ENCODE measurements at regions not wholly inside any gene's neighbourhood (a gene's known extent, or its start where the extent isn't known, plus 50 kb on each side); places are given as distances from the start of the nearest gene placed in this dataset.
"Not testable (repeated sequence)": the region's sequence is repeated elsewhere in the genome, so short reads cannot be mapped to it uniquely, and the experiment has no call there.

- intact Hi-C loops (cut with micrococcal nuclease): no loop called here
- H3K36me3 Mint-ChIP-seq (ENCODE audit: low read depth): no peaks in the 10 kb centered on the region
- peaks cover 7% of the 10 kb centered on the region for H3K9me3 Mint-ChIP-seq
Observed at GRCh38 chr18:30683836-30684235, 358.7 kb downstream of the DSC3 start.

GRCh38 chr18:30682672-30683071 lies 359.9 kb downstream of the DSC3 start:
- H3K27me3 Mint-ChIP-seq (ENCODE audit: insufficient read depth): no peaks in the 10 kb centered on the region
- H3K9me3 Mint-ChIP-seq: peaks cover 7% of the 10 kb centered on the region
- intact Hi-C loops (cut with micrococcal nuclease): no loop called here
- H3K36me3 Mint-ChIP-seq (ENCODE audit: low read depth): no peaks in the 10 kb centered on the region
- H3K4me1 Mint-ChIP-seq (ENCODE audit: low read depth): no peaks in the 10 kb centered on the region
- H3K4me3 Mint-ChIP-seq: no peak overlapping the region
- no peak overlapping the region for H3K27ac Mint-ChIP-seq
- no peak for DNase-seq (ENCODE audit: low spot score)

More at GRCh38 chr18:30683836-30684235, 358.7 kb downstream of the DSC3 start:
- Mint-ChIP-seq H3K4me1 (ENCODE audit: low read depth) (no peaks in the 10 kb centered on the region), H3K27ac (no peak overlapping the region), H3K4me3 (no peak overlapping the region), H3K27me3 (ENCODE audit: insufficient read depth) (no peaks in the 10 kb centered on the region)
- DNase-seq (ENCODE audit: low spot score): no peak

DNA sequence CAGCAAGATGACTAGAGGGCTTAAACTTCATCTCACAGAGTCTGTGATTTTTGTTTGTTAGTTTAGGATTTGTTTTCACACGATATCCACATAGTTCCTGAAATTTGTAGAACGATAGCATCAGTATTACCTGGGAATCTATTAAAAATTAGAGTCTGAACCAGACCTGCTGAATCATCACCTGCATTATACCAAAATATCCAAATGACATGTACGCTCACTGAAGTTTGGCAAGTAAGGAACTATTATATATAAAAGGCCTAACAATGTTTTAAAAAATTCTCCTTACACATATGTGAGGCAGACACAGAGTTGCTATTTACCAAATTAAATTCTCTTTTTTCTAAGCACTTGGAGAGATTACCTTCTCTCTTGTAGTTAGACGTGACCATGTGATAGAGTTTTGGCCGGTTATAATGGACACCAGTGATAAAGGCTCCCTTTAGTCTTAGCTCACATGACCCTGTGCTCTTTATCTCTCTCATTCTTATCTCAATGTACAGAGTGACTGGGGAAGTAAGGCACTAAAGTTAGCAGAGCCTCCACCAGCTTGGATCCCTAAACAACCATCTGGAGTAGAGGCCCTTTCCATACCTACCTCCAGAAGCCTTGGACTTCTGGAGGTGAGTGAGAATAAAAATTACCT lies 363.1 kb downstream of the DSC3 start:
- DNase-seq (ENCODE audit: low spot score): no peak
- H3K36me3 Mint-ChIP-seq (ENCODE audit: low read depth): no peaks in the 10 kb centered on the region
- H3K9me3 Mint-ChIP-seq: no peaks in the 10 kb centered on the region
- no peaks in the 10 kb centered on the region for H3K4me1 Mint-ChIP-seq (ENCODE audit: low read depth)
- intact Hi-C loops (cut with micrococcal nuclease): no loop called here
- no peak overlapping the region for H3K27ac Mint-ChIP-seq
- H3K4me3 Mint-ChIP-seq: no peak overlapping the region
- H3K27me3 Mint-ChIP-seq (ENCODE audit: insufficient read depth): no peaks in the 10 kb centered on the region

GRCh38 chr18:30677813-30678212 lies 364.7 kb downstream of the DSC3 start:
- intact Hi-C loops (cut with micrococcal nuclease); H3K4me3 Mint-ChIP-seq; H3K9me3 Mint-ChIP-seq; H3K27me3 Mint-ChIP-seq (ENCODE audit: insufficient read depth); H3K4me1 Mint-ChIP-seq (ENCODE audit: low read depth); H3K27ac Mint-ChIP-seq; DNase-seq (ENCODE audit: low spot score); H3K36me3 Mint-ChIP-seq (ENCODE audit: low read depth): not testable (repeated sequence)

DNA sequence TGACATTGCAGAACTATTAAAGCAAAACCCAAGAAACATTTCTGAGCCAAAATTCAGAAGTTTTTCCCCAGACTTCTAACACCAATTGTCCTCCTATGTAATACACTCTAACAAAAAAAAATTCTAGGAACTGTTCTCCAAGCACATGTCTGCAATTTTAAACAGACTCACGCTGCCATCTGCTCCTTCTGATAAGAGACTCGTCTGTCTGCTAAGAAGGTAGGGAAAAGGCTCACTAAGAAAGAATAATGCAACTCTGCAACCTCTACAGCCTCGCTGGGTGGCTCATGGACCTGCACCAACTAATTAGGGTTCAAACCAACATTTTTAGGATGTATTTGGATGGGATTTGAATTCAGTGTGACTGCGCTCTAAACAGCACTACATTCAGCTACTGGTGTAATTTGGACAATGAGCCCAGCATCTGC lies 366.5 kb downstream of the DSC3 start:
- no peaks in the 10 kb centered on the region for H3K4me1 Mint-ChIP-seq (ENCODE audit: low read depth)
- no peaks in the 10 kb centered on the region for H3K36me3 Mint-ChIP-seq (ENCODE audit: low read depth)
- no peak overlapping the region for H3K4me3 Mint-ChIP-seq
- H3K27me3 Mint-ChIP-seq (ENCODE audit: insufficient read depth): no peaks in the 10 kb centered on the region
- H3K9me3 Mint-ChIP-seq: no peaks in the 10 kb centered on the region
- intact Hi-C loops (cut with micrococcal nuclease): no loop called here
- H3K27ac Mint-ChIP-seq: no peak overlapping the region
- no peak for DNase-seq (ENCODE audit: low spot score)

DNA sequence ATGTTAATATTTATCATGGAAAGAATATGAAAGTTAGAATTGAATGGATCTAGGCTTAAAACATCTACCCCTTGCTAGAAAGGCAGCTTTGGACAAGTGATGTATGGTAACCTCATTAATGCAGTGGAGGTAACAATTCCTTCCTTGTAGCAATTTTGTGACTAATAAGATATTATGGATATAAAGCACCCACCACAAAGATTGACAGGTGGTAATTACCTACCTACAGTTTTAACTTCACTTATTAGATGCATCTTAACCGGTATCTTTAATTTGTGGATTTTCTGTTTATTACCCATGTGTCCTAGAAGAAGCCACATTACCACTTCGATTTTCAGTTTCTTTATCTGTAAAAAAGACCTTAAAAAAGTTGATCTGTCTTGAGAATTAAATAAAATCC lies 367.0 kb downstream of the DSC3 start:
- Mint-ChIP-seq H3K4me1 (ENCODE audit: low read depth) (no peaks in the 10 kb centered on the region), H3K9me3 (no peaks in the 10 kb centered on the region)

GRCh38 chr18:30675072-30675471 lies 367.5 kb downstream of the DSC3 start:
- Mint-ChIP-seq H3K4me3 (no peak overlapping the region), H3K36me3 (ENCODE audit: low read depth) (no peaks in the 10 kb centered on the region)

More for the DNA sequence above, 367.0 kb downstream of the DSC3 start:
- no peak overlapping the region for H3K4me3 Mint-ChIP-seq
- H3K36me3 Mint-ChIP-seq (ENCODE audit: low read depth): no peaks in the 10 kb centered on the region
- no peak for DNase-seq (ENCODE audit: low spot score)
- intact Hi-C loops (cut with micrococcal nuclease): no loop called here
- no peaks in the 10 kb centered on the region for H3K27me3 Mint-ChIP-seq (ENCODE audit: insufficient read depth)
- H3K27ac Mint-ChIP-seq: no peak overlapping the region

DNA sequence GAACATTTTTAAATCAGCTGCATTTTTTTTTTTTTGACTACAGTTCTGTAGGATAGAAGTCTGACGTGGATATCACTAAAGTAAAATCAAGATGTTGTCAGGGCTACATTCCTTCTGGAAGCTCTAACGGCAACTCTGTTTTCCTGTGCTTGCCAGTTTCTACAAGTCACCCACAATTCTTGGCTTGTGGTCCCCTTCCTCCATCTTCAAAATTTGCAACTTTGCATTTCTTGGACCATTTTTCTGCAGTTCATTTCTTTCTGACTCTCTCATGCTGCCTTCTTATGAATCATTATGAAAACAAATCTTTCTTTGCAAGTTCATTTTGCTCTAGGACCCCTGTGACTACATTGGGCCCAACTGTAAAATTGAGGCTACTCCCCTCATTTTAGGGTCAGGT lies 367.9 kb downstream of the DSC3 start:
- no peaks in the 10 kb centered on the region for H3K36me3 Mint-ChIP-seq (ENCODE audit: low read depth)
- H3K27me3 Mint-ChIP-seq (ENCODE audit: insufficient read depth): no peaks in the 10 kb centered on the region
- no peak overlapping the region for H3K27ac Mint-ChIP-seq
- no peak for DNase-seq (ENCODE audit: low spot score)
- H3K9me3 Mint-ChIP-seq: no peaks in the 10 kb centered on the region
- no peak overlapping the region for H3K4me3 Mint-ChIP-seq
- no peaks in the 10 kb centered on the region for H3K4me1 Mint-ChIP-seq (ENCODE audit: low read depth)
- intact Hi-C loops (cut with micrococcal nuclease): no loop called here

More at GRCh38 chr18:30675072-30675471, 367.5 kb downstream of the DSC3 start:
- intact Hi-C loops (cut with micrococcal nuclease): no loop called here
- DNase-seq (ENCODE audit: low spot score): no peak
- Mint-ChIP-seq H3K4me1 (ENCODE audit: low read depth) (no peaks in the 10 kb centered on the region), H3K27me3 (ENCODE audit: insufficient read depth) (no peaks in the 10 kb centered on the region), H3K27ac (no peak overlapping the region), H3K9me3 (no peaks in the 10 kb centered on the region)

- H3K4me1 Mint-ChIP-seq (ENCODE audit: low read depth); intact Hi-C loops (cut with micrococcal nuclease); H3K4me3 Mint-ChIP-seq; H3K27me3 Mint-ChIP-seq (ENCODE audit: insufficient read depth); H3K9me3 Mint-ChIP-seq; H3K27ac Mint-ChIP-seq; DNase-seq (ENCODE audit: low spot score); H3K36me3 Mint-ChIP-seq (ENCODE audit: low read depth): not testable (repeated sequence)
Observed at GRCh38 chr18:30672439-30672838, 370.1 kb downstream of the DSC3 start.

DNA sequence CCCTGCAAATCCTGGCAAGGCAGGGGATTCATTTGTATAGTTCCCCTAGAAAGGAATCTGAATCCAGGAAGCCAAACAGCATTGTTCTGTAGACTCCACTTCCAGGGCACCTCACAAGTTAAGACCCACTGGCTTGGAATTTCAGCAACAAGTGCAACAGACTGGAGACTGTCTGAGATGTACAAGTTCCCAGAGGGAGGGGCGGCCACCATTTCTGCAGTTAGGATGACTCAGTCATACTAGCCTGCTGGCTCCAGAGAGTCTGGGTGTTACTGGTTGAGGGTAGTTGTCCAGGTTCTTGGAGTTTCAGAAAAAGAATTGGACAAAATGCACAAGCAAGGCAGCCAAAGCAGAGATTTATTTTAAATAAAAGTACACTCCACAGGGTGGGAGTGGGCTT lies 384.2 kb downstream of the DSC3 start:
- Mint-ChIP-seq H3K4me1 (ENCODE audit: low read depth) (no peaks in the 10 kb centered on the region), H3K27ac (no peak overlapping the region), H3K36me3 (ENCODE audit: low read depth) (no peaks in the 10 kb centered on the region), H3K27me3 (ENCODE audit: insufficient read depth) (no peaks in the 10 kb centered on the region), H3K4me3 (no peak overlapping the region), H3K9me3 (peaks cover 10% of the 10 kb centered on the region)
- DNase-seq (ENCODE audit: low spot score): no peak
- intact Hi-C loops (cut with micrococcal nuclease): no loop called here

DNA sequence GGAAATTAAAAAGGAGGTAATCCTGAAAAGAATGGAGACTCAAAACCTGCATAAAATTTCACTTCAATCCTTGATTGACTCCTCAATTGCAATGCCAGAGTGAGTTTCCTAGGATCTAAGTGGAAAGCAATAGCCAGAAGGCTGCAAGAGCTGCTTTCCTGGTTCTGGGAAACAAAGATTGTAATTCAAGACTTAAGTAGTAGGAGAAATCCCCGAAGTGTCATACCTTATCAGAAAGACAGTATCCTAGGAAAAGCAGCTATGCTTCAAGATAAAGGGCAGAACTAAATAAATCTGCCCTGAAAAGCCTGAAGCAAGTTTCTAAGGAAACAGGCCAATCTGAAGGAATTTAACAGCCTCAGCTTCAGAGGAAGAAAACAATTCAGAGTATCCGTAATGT lies 390.2 kb downstream of the DSC3 start:
- Mint-ChIP-seq H3K27me3 (ENCODE audit: insufficient read depth) (no peaks in the 10 kb centered on the region), H3K27ac (no peak overlapping the region), H3K4me1 (ENCODE audit: low read depth) (no peaks in the 10 kb centered on the region), H3K36me3 (ENCODE audit: low read depth) (no peaks in the 10 kb centered on the region), H3K4me3 (no peak overlapping the region), H3K9me3 (no peaks in the 10 kb centered on the region)
- intact Hi-C loops (cut with micrococcal nuclease): no loop called here
- no peak for DNase-seq (ENCODE audit: low spot score)

- DNase-seq (ENCODE audit: low spot score): no peak
- Mint-ChIP-seq H3K36me3 (ENCODE audit: low read depth) (no peaks in the 10 kb centered on the region), H3K27me3 (ENCODE audit: insufficient read depth) (no peaks in the 10 kb centered on the region), H3K4me3 (no peak overlapping the region), H3K9me3 (no peaks in the 10 kb centered on the region), H3K4me1 (ENCODE audit: low read depth) (no peaks in the 10 kb centered on the region), H3K27ac (no peak overlapping the region)
- intact Hi-C loops (cut with micrococcal nuclease): no loop called here
Observed at GRCh38 chr18:30650499-30650898, 392.0 kb downstream of the DSC3 start.

- Mint-ChIP-seq H3K4me3 (no peak overlapping the region), H3K4me1 (ENCODE audit: low read depth) (no peaks in the 10 kb centered on the region), H3K27me3 (ENCODE audit: insufficient read depth) (no peaks in the 10 kb centered on the region), H3K27ac (no peak overlapping the region), H3K36me3 (ENCODE audit: low read depth) (no peaks in the 10 kb centered on the region), H3K9me3 (no peaks in the 10 kb centered on the region)
- intact Hi-C loops (cut with micrococcal nuclease): no loop called here
- DNase-seq (ENCODE audit: low spot score): no peak
Observed at GRCh38 chr18:30644158-30644557, 398.4 kb downstream of the DSC3 start.

GRCh38 chr18:30639361-30639760 lies 403.2 kb downstream of the DSC3 start:
- Mint-ChIP-seq H3K4me1 (ENCODE audit: low read depth) (no peaks in the 10 kb centered on the region), H3K27ac (no peak overlapping the region), H3K27me3 (ENCODE audit: insufficient read depth) (no peaks in the 10 kb centered on the region), H3K36me3 (ENCODE audit: low read depth) (no peaks in the 10 kb centered on the region), H3K4me3 (no peak overlapping the region), H3K9me3 (peaks cover 8% of the 10 kb centered on the region)
- intact Hi-C loops (cut with micrococcal nuclease): no loop called here
- DNase-seq (ENCODE audit: low spot score): no peak
